Lower leg skin (tissue), 3 donors: ENCODE measurements at regions not wholly inside any gene's neighbourhood (a gene's known extent, or its start where the extent isn't known, plus 50 kb on each side); places are given as distances from the start of the nearest gene placed in this dataset.

Experiments
- CTCF ChIP-seq, 3 donors: fragments of 450-650 bp; IDR thresholded peaks; one replicate each; pipeline ENCODE4 v1.5.1; 2016; ENCODE audit warnings: antibody characterized with exemption in 3 of 3, mild to moderate bottlenecking in 3 of 3, moderate library complexity in 2 of 3
- POLR2A ChIP-seq, 2 donors: fragments of 450-650 bp; IDR thresholded peaks; one replicate each; pipeline ENCODE4 v1.6.1; 2016 to 2017; ENCODE audit warnings: antibody characterized with exemption in 2 of 2, mild to moderate bottlenecking in 1 of 2, moderate library complexity in 1 of 2

DNA sequence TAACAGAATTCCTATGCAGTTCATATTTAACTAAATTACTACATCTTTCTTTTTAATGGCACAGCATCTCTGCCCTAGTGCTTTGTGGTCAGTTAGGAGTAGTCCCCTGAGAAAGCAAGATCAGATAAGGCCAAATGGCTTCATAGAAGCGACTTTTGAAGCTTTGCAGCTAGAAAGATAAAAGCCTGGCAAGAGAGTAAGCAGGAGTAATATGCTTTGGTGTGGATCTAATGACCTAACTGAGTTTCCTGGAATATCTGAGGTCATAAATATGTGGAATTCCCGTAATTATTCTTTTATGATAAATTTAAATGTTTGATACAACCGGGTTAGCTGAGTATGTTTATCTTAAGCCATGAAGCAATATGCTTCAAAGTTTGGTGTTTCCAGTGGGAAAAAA is 374.9 kb upstream of the LRRC3B start:
- TF ChIP-seq CTCF (IDR thresholded peaks at IDR 0.05) (no peak), POLR2A (IDR thresholded peaks at IDR 0.05) (no peak)
